ENCODE measurements at regions not wholly inside any gene's neighbourhood (a gene's known extent, or its start where the extent isn't known, plus 50 kb on each side); places are given as distances from the start of the nearest gene placed in this dataset.

GRCh38 chr2:35391736-35392442 lies 963.7 kb upstream of the CRIM1 start:
- no peaks in the 10 kb centered on the region for H3F3A ChIP-seq (ENCODE audit: insufficient read depth, low read depth)
- peaks cover 7% of the 10 kb centered on the region; the same call in 1 of the 2 replicates for H3K27me3 ChIP-seq (ENCODE audit: insufficient read depth, low read depth)
- H4K20me1 ChIP-seq (ENCODE audit: insufficient read depth): no peaks in the 10 kb centered on the region
- intact Hi-C loops (cut with micrococcal nuclease; ENCODE audit: unreplicated experiment): no loop called here
- no peak overlapping the region for H3K4me2 ChIP-seq
- H3K79me2 ChIP-seq (ENCODE audit: low read depth): no peaks in the 10 kb centered on the region
- no peak for TF ChIP-seq CTCF (conservative IDR thresholded peaks at IDR 0.05)
- no peak for TF ChIP-seq EZH2 (IDR thresholded peaks at IDR 0.05; ENCODE audit: low read depth)
- no peaks in the 10 kb centered on the region for H3K4me1 ChIP-seq (replicated peaks; ENCODE audit: insufficient read depth)
- no peaks in the 10 kb centered on the region for H3K36me3 ChIP-seq (ENCODE audit: low read depth)
- H2AFZ ChIP-seq: no peak overlapping the region
- ChIA-PET POLR2A (ENCODE audit: unreplicated experiment) (no interaction called here), CTCF (no interaction called here)
- H3K27ac ChIP-seq: no peak overlapping the region
- DNase-seq: no peak
- peaks cover 3% of the 10 kb centered on the region; the same call in 1 of the 2 replicates for H3K9me3 ChIP-seq (ENCODE audit: insufficient read depth, low read depth)
- no peak overlapping the region for H3K4me3 ChIP-seq
- H3K9me2 ChIP-seq (ENCODE audit: insufficient read depth): no peaks in the 10 kb centered on the region
- no TSS peak for BruUV-seq (replicated peaks)

DNA sequence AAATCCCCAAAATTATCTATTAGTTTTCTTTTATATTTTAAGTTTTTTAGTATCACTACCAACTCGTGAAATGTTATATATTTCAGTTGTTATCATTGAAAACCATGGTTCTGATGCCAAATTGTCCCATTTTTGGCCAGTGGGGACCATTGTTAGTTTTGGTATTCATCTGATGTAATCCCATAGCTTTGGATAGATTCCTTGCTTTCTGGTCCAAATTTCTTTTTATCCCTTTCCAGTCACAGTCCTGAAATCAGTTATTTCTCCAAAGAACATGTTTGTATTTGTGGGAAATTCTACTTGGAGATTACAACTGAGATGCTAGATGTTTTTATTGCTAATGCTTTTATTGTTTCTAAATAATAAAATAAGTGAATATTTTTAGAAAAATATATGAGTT lies 976.8 kb upstream of the CRIM1 start:
- no TSS peak for BruUV-seq (replicated peaks)
- ChIA-PET CTCF (no interaction called here), POLR2A (ENCODE audit: unreplicated experiment) (no interaction called here)
- no peak for TF ChIP-seq EZH2 (IDR thresholded peaks at IDR 0.05; ENCODE audit: low read depth)
- no peaks in the 10 kb centered on the region for H3K9me2 ChIP-seq (ENCODE audit: insufficient read depth)
- no peaks in the 10 kb centered on the region for H3K9me3 ChIP-seq (ENCODE audit: insufficient read depth, low read depth)
- no peaks in the 10 kb centered on the region for H3K4me1 ChIP-seq (replicated peaks; ENCODE audit: insufficient read depth)
- no peaks in the 10 kb centered on the region for H3K79me2 ChIP-seq (ENCODE audit: low read depth)
- no peaks in the 10 kb centered on the region for H3F3A ChIP-seq (ENCODE audit: insufficient read depth, low read depth)
- no peaks in the 10 kb centered on the region for H3K27me3 ChIP-seq (ENCODE audit: insufficient read depth, low read depth)
- H3K4me2 ChIP-seq: no peak overlapping the region
- H3K36me3 ChIP-seq (ENCODE audit: low read depth): no peaks in the 10 kb centered on the region
- no peak overlapping the region for H3K27ac ChIP-seq
- DNase-seq: no peak
- no peak overlapping the region for H3K4me3 ChIP-seq
- H4K20me1 ChIP-seq (ENCODE audit: insufficient read depth): no peaks in the 10 kb centered on the region
- no peak overlapping the region for H2AFZ ChIP-seq
- intact Hi-C loops (cut with micrococcal nuclease; ENCODE audit: unreplicated experiment): no loop called here

DNA sequence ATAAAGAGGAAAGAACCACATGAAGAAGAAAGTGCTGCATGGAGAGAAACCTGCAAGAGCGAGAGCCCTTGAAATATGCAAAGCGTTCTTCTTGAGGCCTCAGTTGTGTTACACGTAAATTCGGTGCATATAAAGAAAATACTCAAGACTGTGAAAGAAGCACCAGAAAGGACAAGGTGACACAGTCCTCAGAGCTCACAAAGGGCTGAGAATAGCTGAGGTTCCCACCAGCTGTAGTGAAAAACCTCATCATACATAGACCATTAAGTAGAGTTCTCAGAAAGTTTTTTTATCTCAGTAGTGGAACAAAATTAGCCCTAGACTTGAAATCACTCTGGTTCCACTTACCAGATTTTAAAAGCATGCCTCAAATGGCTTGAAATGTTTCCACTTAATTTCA lies 980.7 kb upstream of the CRIM1 start:
- Histone ChIP-seq H3K27me3 (ENCODE audit: insufficient read depth, low read depth) (no peaks in the 10 kb centered on the region), H3K4me3 (no peak overlapping the region), H3K9me3 (ENCODE audit: insufficient read depth, low read depth) (no peaks in the 10 kb centered on the region), H2AFZ (no peak overlapping the region), H3K79me2 (ENCODE audit: low read depth) (no peaks in the 10 kb centered on the region), H3F3A (ENCODE audit: insufficient read depth, low read depth) (no peaks in the 10 kb centered on the region), H3K4me1 (replicated peaks; ENCODE audit: insufficient read depth) (no peaks in the 10 kb centered on the region), H3K27ac (no peak overlapping the region), H3K9me2 (ENCODE audit: insufficient read depth) (no peaks in the 10 kb centered on the region), H3K4me2 (no peak overlapping the region), H3K36me3 (ENCODE audit: low read depth) (no peaks in the 10 kb centered on the region), H4K20me1 (ENCODE audit: insufficient read depth) (no peaks in the 10 kb centered on the region)
- TF ChIP-seq EZH2 (IDR thresholded peaks at IDR 0.05; ENCODE audit: low read depth) (no peak), CTCF (conservative IDR thresholded peaks at IDR 0.05) (no peak)
- no TSS peak for BruUV-seq (replicated peaks)
- intact Hi-C loops (cut with micrococcal nuclease; ENCODE audit: unreplicated experiment): no loop called here
- DNase-seq: no peak
- CTCF ChIA-PET: no interaction called here
- POLR2A ChIA-PET (ENCODE audit: unreplicated experiment): no interaction called here

GRCh38 chr2:35365859-35366258 lies 989.7 kb upstream of the CRIM1 start:
- BruUV-seq (replicated peaks): no TSS peak
- H3K9me3 ChIP-seq (ENCODE audit: insufficient read depth, low read depth): no peaks in the 10 kb centered on the region
- no peak overlapping the region for H3K4me3 ChIP-seq
- no peaks in the 10 kb centered on the region for H3K4me1 ChIP-seq (replicated peaks; ENCODE audit: insufficient read depth)
- intact Hi-C loops (cut with micrococcal nuclease; ENCODE audit: unreplicated experiment): no loop called here
- no peaks in the 10 kb centered on the region for H3F3A ChIP-seq (ENCODE audit: insufficient read depth, low read depth)
- TF ChIP-seq EZH2 (IDR thresholded peaks at IDR 0.05; ENCODE audit: low read depth): no peak
- no peak for TF ChIP-seq CTCF (conservative IDR thresholded peaks at IDR 0.05)
- no peaks in the 10 kb centered on the region for H3K27me3 ChIP-seq (ENCODE audit: insufficient read depth, low read depth)
- ChIA-PET POLR2A (ENCODE audit: unreplicated experiment) (no interaction called here), CTCF (no interaction called here)
- H3K27ac ChIP-seq: no peak overlapping the region
- H4K20me1 ChIP-seq (ENCODE audit: insufficient read depth): no peaks in the 10 kb centered on the region
- H3K79me2 ChIP-seq (ENCODE audit: low read depth): no peaks in the 10 kb centered on the region
- no peak for DNase-seq
- no peak overlapping the region for H2AFZ ChIP-seq
- no peaks in the 10 kb centered on the region for H3K36me3 ChIP-seq (ENCODE audit: low read depth)
- no peak overlapping the region for H3K4me2 ChIP-seq
- no peaks in the 10 kb centered on the region for H3K9me2 ChIP-seq (ENCODE audit: insufficient read depth)

Measured in PC-9 (cell line).